ENCODE measurements at regions not wholly inside any gene's neighbourhood (a gene's known extent, or its start where the extent isn't known, plus 50 kb on each side); places are given as distances from the start of the nearest gene placed in this dataset.

DNA sequence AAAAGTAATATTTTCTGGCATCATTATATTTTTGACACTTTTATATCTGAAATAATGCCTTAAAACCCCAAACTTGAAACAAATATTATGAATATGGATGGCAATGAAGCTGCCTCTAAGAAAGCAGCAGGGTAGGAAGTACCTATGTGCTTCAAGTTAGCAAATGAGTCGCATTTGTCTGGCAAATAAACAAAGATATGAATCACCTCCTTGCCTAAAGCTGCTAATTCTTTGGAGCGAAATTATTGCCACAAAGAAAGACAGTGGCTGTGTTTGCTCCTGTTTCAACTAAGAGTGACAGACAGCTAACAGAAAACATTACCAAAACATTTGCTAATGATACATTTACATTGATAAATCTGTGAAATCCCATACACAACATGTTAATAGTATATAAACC, 854.9 kb downstream of the RPS29 start:
- no peak overlapping the region for H3K4me3 Mint-ChIP-seq
- H3K9me3 ChIP-seq (ENCODE audit: control extremely low read depth in 1 of 3, control insufficient read depth in 2 of 3, insufficient read depth in 1 of 3, low read length in 2 of 3), result peaks cover 0 to 14% (median 10%) of the 10 kb centered on the region in 3 donors
- intact Hi-C loops (cut with micrococcal nuclease), result no loop called here
- H4K20me1 ChIP-seq (ENCODE audit: control insufficient read depth, insufficient read depth, low read length, poor library complexity, severe bottlenecking), result no peaks in the 10 kb centered on the region
- H3K4me3 ChIP-seq (ENCODE audit: control extremely low read depth in 1 of 5, extremely low read depth in 1 of 5, insufficient read depth in 1 of 5, low read depth in 2 of 5, low read length in 4 of 5), result no peak overlapping the region
- no peak overlapping the region for H3K4me2 ChIP-seq (replicated peaks; ENCODE audit: low read depth, low read length, poor library complexity, severe bottlenecking)
- ChIA-PET POLR2A (no interaction called here), CTCF (no interaction called here)
- no peak overlapping the region for H2AFZ ChIP-seq (ENCODE audit: insufficient read depth, low read depth, low read length, poor library complexity, severe bottlenecking)
- no peaks in the 10 kb centered on the region for H3K79me2 ChIP-seq (ENCODE audit: control insufficient read depth, insufficient read depth, low read length)
- ATAC-seq (ENCODE audit: low read depth), result no peak
- no peak overlapping the region for H3K27ac Mint-ChIP-seq
- WGBS (ENCODE audit: insufficient coverage), result 79% methylated on average over 2 of the region's 2 CpGs
- H3K9ac ChIP-seq (ENCODE audit: low read length), result no peak overlapping the region
- H3K27me3 ChIP-seq (replicated peaks in 1 of 4; ENCODE audit: control extremely low read depth in 1 of 4, control insufficient read depth in 3 of 4, insufficient read depth in 4 of 4, low read length in 3 of 4), result no peaks in the 10 kb centered on the region
- no peak for TF ChIP-seq EZH2 (IDR thresholded peaks at IDR 0.05; ENCODE audit: borderline replicate concordance, insufficient read depth, low read depth, low read length, poor library complexity, severe bottlenecking)
- TF ChIP-seq, protein P1, sequence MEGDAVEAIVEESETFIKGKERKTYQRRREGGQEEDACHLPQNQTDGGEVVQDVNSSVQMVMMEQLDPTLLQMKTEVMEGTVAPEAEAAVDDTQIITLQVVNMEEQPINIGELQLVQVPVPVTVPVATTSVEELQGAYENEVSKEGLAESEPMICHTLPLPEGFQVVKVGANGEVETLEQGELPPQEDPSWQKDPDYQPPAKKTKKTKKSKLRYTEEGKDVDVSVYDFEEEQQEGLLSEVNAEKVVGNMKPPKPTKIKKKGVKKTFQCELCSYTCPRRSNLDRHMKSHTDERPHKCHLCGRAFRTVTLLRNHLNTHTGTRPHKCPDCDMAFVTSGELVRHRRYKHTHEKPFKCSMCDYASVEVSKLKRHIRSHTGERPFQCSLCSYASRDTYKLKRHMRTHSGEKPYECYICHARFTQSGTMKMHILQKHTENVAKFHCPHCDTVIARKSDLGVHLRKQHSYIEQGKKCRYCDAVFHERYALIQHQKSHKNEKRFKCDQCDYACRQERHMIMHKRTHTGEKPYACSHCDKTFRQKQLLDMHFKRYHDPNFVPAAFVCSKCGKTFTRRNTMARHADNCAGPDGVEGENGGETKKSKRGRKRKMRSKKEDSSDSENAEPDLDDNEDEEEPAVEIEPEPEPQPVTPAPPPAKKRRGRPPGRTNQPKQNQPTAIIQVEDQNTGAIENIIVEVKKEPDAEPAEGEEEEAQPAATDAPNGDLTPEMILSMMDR (IDR thresholded peaks at IDR 0.05), result no peak
- H3K9me3 Mint-ChIP-seq (ENCODE audit: insufficient read depth), result peaks cover 8% of the 10 kb centered on the region
- H3K4me1 ChIP-seq (ENCODE audit: control insufficient read depth in 2 of 2, insufficient read depth in 2 of 2, low read length in 2 of 2), result no peaks in the 10 kb centered on the region
- no peak for DNase-seq
- H3K27ac ChIP-seq (ENCODE audit: low read length in 2 of 2), result no peak overlapping the region
- no peaks in the 10 kb centered on the region for H3K36me3 ChIP-seq (replicated peaks in 1 of 2; ENCODE audit: control extremely low read depth in 1 of 2, control insufficient read depth in 1 of 2, extremely low read depth in 1 of 2, insufficient read depth in 2 of 2, low read length in 1 of 2)
- H3K4me1 Mint-ChIP-seq, result no peaks in the 10 kb centered on the region
- no peaks in the 10 kb centered on the region for H3K27me3 Mint-ChIP-seq

DNA sequence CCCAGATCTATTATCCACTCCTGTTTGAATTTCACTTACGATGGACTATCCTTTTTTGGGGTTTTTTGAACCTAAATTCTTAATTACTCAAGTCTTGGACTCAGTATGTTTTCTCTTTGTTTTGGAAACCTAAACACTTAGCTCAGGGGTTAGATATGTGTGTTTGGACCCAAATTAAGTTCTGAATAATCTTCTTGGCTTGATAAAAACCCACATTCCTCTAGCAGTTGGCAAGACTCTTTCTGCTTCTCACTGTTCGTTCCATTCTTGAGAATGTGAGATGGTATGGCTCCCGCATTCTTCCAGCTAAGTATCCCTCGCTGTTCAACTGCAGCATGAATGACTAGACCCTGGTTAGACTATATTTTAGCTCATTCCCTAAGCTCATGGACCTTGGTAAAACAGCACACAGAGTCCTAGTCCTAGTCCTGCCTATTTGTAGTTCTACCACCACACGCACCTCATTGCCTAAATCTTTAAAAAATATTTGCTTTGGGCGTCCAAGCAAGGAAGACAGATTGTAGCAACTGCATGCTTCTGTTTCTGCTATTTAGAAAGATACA, 860.0 kb downstream of the RPS29 start:
- no peak for DNase-seq
- POLR2A ChIA-PET, result no interaction called here

More for the DNA sequence above, 860.0 kb downstream of the RPS29 start:
- ATAC-seq (ENCODE audit: low read depth), result no peak
- Histone ChIP-seq H3K4me2 (replicated peaks; ENCODE audit: low read depth, low read length, poor library complexity, severe bottlenecking) (no peak overlapping the region), H3K79me2 (ENCODE audit: control insufficient read depth, insufficient read depth, low read length) (no peaks in the 10 kb centered on the region), H3K9me3 (ENCODE audit: control extremely low read depth in 1 of 3, control insufficient read depth in 2 of 3, insufficient read depth in 1 of 3, low read length in 2 of 3) (no peaks in the 10 kb centered on the region), H3K27ac (ENCODE audit: low read length in 2 of 2) (no peak overlapping the region), H3K4me1 (ENCODE audit: control insufficient read depth in 2 of 2, insufficient read depth in 2 of 2, low read length in 2 of 2) (no peaks in the 10 kb centered on the region), H4K20me1 (ENCODE audit: control insufficient read depth, insufficient read depth, low read length, poor library complexity, severe bottlenecking) (no peaks in the 10 kb centered on the region), H3K36me3 (replicated peaks in 1 of 2; ENCODE audit: control extremely low read depth in 1 of 2, control insufficient read depth in 1 of 2, extremely low read depth in 1 of 2, insufficient read depth in 2 of 2, low read length in 1 of 2) (no peaks in the 10 kb centered on the region), H3K4me3 (ENCODE audit: control extremely low read depth in 1 of 5, extremely low read depth in 1 of 5, insufficient read depth in 1 of 5, low read depth in 2 of 5, low read length in 4 of 5) (no peak overlapping the region), H3K9ac (ENCODE audit: low read length) (no peak overlapping the region), H2AFZ (ENCODE audit: insufficient read depth, low read depth, low read length, poor library complexity, severe bottlenecking) (no peak overlapping the region), H3K27me3 (replicated peaks in 1 of 4; ENCODE audit: control extremely low read depth in 1 of 4, control insufficient read depth in 3 of 4, insufficient read depth in 4 of 4, low read length in 3 of 4) (no peaks in the 10 kb centered on the region)
- Mint-ChIP-seq H3K4me1 (no peaks in the 10 kb centered on the region), H3K27ac (no peak overlapping the region), H3K27me3 (no peaks in the 10 kb centered on the region), H3K9me3 (ENCODE audit: insufficient read depth) (no peaks in the 10 kb centered on the region), H3K4me3 (no peak overlapping the region)
- TF ChIP-seq, protein P1 (IDR thresholded peaks at IDR 0.05), result no peak
- TF ChIP-seq EZH2 (IDR thresholded peaks at IDR 0.05; ENCODE audit: borderline replicate concordance, insufficient read depth, low read depth, low read length, poor library complexity, severe bottlenecking), result no peak
- intact Hi-C loops (cut with micrococcal nuclease), result no loop called here
- 86% methylated on average over 4 of the region's 6 CpGs for WGBS (ENCODE audit: insufficient coverage)
- CTCF ChIA-PET, result no interaction called here
